DND-41 (cell line): ENCODE measurements at regions not wholly inside any gene's neighbourhood (a gene's known extent, or its start where the extent isn't known, plus 50 kb on each side); places are given as distances from the start of the nearest gene placed in this dataset.

Experiments used
- ATAC-seq: fragments of 200-7000 bp; cut with Tn5 transposase; 3 replicates; pipeline ENCODE4 v1.9.1; 2021; ENCODE audit warnings: low read depth; ENCODE audit not compliant: insufficient read depth
- DNase-seq: peaks from one replicate; pipeline ENCODE4 v3.0.0-alpha.2; 2020
- H2AFZ ChIP-seq: 2 replicates; pipeline ENCODE4 v1.6.0; 2012; ENCODE audit warnings: low read depth, low read length
- H3K27ac ChIP-seq: 2 replicates; pipeline ENCODE4 v1.5.1; 2012; ENCODE audit warnings: low read length, inconsistent platforms
- H3K27me3 ChIP-seq: fragments of 200-600 bp; sonication (generic); 2 replicates; pipeline ENCODE4 v1.6.0; 2012; ENCODE audit warnings: low read length, mild to moderate bottlenecking, inconsistent platforms; ENCODE audit not compliant: insufficient read depth, poor library complexity
- H3K36me3 ChIP-seq: 2 replicates; pipeline ENCODE4 v1.5.1; 2012; ENCODE audit warnings: low read length, inconsistent platforms; ENCODE audit not compliant: insufficient read depth
- H3K4me1 ChIP-seq: 2 replicates; pipeline ENCODE4 v1.5.1; 2012; ENCODE audit warnings: mild to moderate bottlenecking, low read length; ENCODE audit not compliant: insufficient read depth
- H3K4me2 ChIP-seq: 2 replicates; pipeline ENCODE4 v1.6.0; 2012; ENCODE audit warnings: mild to moderate bottlenecking, moderate library complexity, low read length, inconsistent platforms; ENCODE audit not compliant: insufficient read depth
- H3K4me3 ChIP-seq, 2 experiments: fragments of 200-600 bp in 1 of 2; shearing (Covaris generic) in 1 of 2; 2 replicates each; pipeline ENCODE4 v1.5.1; 2012 to 2016; ENCODE audit warnings: inconsistent platforms in 2 of 2, low read length in 2 of 2, mild to moderate bottlenecking in 2 of 2, low read depth in 1 of 2, moderate library complexity in 1 of 2
- H3K79me2 ChIP-seq: 2 replicates; pipeline ENCODE4 v1.6.0; 2012; ENCODE audit warnings: low read length, inconsistent platforms; ENCODE audit not compliant: insufficient read depth
- H3K9ac ChIP-seq: 2 replicates; pipeline ENCODE4 v1.6.0; 2012; ENCODE audit warnings: low read depth, mild to moderate bottlenecking, inconsistent platforms, low read length, moderate library complexity
- H3K9me3 ChIP-seq: 2 replicates; pipeline ENCODE4 v1.5.1; 2012; ENCODE audit warnings: low read length, moderate library complexity, mild to moderate bottlenecking, inconsistent platforms; ENCODE audit not compliant: insufficient read depth, severe bottlenecking
- H4K20me1 ChIP-seq: 2 replicates; pipeline ENCODE4 v1.6.0; 2012; ENCODE audit warnings: low read length; ENCODE audit not compliant: insufficient read depth
- EZH2 ChIP-seq: IDR thresholded peaks from 3 replicates; pipeline ENCODE4 v1.6.1; 2012; ENCODE audit warnings: borderline replicate concordance, low read depth, mild to moderate bottlenecking, moderate library complexity, low read length, inconsistent platforms; ENCODE audit not compliant: severe bottlenecking
- TF ChIP-seq, protein P1 (sequence below): IDR thresholded peaks from 2 replicates; pipeline ENCODE4 v1.5.1; 2012; ENCODE audit warnings: borderline replicate concordance, low read length, moderate library complexity, mild to moderate bottlenecking; ENCODE audit not compliant: poor library complexity, severe bottlenecking; ENCODE audit errors: extremely low read depth

DNA sequence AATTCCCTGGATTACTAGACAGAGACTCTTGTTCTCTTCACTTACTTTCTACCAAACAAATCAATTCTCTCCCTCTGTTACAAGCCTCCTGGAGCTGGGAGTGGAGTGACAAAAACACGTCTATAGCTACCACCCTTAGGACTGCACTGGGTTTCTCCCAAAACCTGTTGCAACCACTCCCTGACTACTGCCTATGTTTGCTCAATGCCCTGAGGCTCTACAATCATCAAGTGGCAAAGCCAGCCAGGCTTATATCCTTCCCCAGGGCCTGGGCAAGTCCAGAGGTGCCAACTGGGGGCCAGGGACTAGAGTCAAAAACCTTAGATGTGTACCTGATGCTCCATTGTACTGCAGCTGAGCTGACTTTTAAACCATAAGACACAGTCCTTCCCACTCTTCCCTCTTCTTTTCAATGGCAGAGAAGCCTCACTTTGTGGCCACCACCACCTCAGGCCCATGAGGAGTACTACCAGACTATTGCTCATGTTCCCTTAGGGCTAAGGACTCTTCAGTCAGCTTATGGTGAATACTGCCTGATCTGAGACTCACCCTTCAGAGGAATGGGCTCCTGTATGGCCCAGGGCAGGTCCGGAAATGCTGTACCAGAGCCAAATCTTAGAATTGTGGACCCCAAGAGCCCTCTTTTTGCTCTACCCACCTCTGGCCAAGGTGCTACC lies 125.4 kb upstream of the PLCL2 start:
- Histone ChIP-seq H3K36me3 (no peaks in the 10 kb centered on the region), H3K4me3 (no peak overlapping the region), H3K9ac (no peak overlapping the region), H4K20me1 (no peaks in the 10 kb centered on the region), H3K4me1 (no peaks in the 10 kb centered on the region), H3K9me3 (no peaks in the 10 kb centered on the region), H2AFZ (no peak overlapping the region), H3K27ac (no peak overlapping the region), H3K27me3 (no peaks in the 10 kb centered on the region), H3K79me2 (no peaks in the 10 kb centered on the region), H3K4me2 (no peak overlapping the region)
- no peak for DNase-seq
- ATAC-seq = no peak
- TF ChIP-seq, protein P1, sequence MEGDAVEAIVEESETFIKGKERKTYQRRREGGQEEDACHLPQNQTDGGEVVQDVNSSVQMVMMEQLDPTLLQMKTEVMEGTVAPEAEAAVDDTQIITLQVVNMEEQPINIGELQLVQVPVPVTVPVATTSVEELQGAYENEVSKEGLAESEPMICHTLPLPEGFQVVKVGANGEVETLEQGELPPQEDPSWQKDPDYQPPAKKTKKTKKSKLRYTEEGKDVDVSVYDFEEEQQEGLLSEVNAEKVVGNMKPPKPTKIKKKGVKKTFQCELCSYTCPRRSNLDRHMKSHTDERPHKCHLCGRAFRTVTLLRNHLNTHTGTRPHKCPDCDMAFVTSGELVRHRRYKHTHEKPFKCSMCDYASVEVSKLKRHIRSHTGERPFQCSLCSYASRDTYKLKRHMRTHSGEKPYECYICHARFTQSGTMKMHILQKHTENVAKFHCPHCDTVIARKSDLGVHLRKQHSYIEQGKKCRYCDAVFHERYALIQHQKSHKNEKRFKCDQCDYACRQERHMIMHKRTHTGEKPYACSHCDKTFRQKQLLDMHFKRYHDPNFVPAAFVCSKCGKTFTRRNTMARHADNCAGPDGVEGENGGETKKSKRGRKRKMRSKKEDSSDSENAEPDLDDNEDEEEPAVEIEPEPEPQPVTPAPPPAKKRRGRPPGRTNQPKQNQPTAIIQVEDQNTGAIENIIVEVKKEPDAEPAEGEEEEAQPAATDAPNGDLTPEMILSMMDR = no peak
- no peak for TF ChIP-seq EZH2

DNA sequence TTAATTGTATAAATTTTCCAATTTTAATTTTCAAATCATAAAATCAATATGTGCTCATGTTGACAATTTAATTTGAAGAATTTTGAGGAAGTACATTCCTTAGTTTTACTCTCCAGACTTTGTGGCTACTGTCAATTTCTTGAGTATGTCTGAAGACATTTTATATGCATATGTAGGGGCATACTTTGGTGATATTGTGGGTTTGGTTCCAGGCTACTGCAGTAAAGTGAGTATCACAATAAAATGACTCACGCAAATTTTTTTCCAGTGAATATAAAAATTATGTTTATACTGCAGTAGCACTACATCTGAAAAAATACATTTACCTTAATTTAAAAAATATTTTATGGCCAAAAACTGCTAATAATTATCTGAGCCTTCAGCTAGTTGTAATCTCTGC lies 123.2 kb upstream of the PLCL2 start:
- no peaks in the 10 kb centered on the region for H3K9me3 ChIP-seq
- no peak overlapping the region for H3K4me2 ChIP-seq
- H3K4me3 ChIP-seq = no peak overlapping the region
- no peaks in the 10 kb centered on the region for H4K20me1 ChIP-seq
- no peak for TF ChIP-seq EZH2
- TF ChIP-seq, protein P1 = no peak
- H3K27me3 ChIP-seq = no peaks in the 10 kb centered on the region
- no peak overlapping the region for H3K9ac ChIP-seq
- no peaks in the 10 kb centered on the region for H3K36me3 ChIP-seq
- no peak for ATAC-seq
- no peak for DNase-seq
- H2AFZ ChIP-seq = no peak overlapping the region
- H3K4me1 ChIP-seq = no peaks in the 10 kb centered on the region
- no peaks in the 10 kb centered on the region for H3K79me2 ChIP-seq
- H3K27ac ChIP-seq = no peak overlapping the region

DNA sequence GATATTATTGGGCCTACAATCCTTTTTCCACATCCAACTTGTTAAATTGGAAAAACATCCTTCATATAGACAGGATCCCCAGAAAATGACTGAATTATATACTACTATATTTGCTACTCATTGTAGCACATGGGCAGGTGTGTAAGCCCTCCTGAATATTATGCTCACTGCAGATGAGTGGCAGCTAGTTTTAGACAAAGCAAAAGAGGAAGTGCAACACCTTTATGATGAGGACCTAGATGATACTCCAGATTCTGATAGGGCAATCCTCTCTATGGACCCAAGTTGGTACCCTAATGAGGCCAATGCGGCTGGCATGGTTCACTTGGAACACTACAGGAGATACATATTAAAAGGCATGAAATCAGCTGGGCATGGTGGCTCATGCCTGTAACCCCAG lies 119.1 kb upstream of the PLCL2 start:
- no peak for ATAC-seq

DNA sequence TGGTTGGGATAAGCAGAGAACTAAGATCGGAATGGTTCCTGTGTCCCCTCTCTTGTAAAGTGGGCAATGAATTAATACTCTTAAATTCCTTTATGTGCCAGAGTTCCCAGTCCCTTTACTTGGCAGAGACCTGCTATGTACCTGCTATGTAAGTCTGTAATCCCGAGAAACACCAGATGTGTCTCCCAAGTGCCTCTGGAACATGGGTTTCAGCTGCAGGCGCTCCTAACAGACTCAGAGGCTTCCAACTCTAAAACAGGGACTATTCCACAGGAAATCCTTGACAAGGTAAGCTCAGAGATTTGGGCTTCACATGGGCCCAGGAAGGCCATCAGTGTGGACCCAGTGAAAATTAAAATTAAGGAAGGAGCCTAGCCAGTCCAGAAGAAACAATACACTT lies 117.7 kb upstream of the PLCL2 start:
- H3K27ac ChIP-seq = no peak overlapping the region
- H3K4me2 ChIP-seq = no peak overlapping the region
- H4K20me1 ChIP-seq = no peaks in the 10 kb centered on the region
- H3K36me3 ChIP-seq = no peaks in the 10 kb centered on the region
- TF ChIP-seq, protein P1 = no peak
- TF ChIP-seq EZH2 = no peak
- no peak for ATAC-seq
- DNase-seq = no peak
- no peaks in the 10 kb centered on the region for H3K79me2 ChIP-seq
- no peaks in the 10 kb centered on the region for H3K9me3 ChIP-seq
- H3K9ac ChIP-seq = no peak overlapping the region
- H3K4me3 ChIP-seq = no peak overlapping the region
- H2AFZ ChIP-seq = no peak overlapping the region
- H3K4me1 ChIP-seq = no peaks in the 10 kb centered on the region
- no peaks in the 10 kb centered on the region for H3K27me3 ChIP-seq

More for the DNA sequence above, 119.1 kb upstream of the PLCL2 start:
- H3K27me3 ChIP-seq = no peaks in the 10 kb centered on the region
- DNase-seq = no peak
- no peak overlapping the region for H3K4me3 ChIP-seq
- no peaks in the 10 kb centered on the region for H3K36me3 ChIP-seq
- H4K20me1 ChIP-seq = no peaks in the 10 kb centered on the region
- H2AFZ ChIP-seq = no peak overlapping the region
- no peaks in the 10 kb centered on the region for H3K79me2 ChIP-seq
- no peaks in the 10 kb centered on the region for H3K4me1 ChIP-seq
- H3K4me2 ChIP-seq = no peak overlapping the region
- no peak for TF ChIP-seq EZH2
- no peaks in the 10 kb centered on the region for H3K9me3 ChIP-seq
- no peak overlapping the region for H3K27ac ChIP-seq
- no peak overlapping the region for H3K9ac ChIP-seq
